Tibial nerve (tissue), 4 donors: ENCODE measurements at regions not wholly inside any gene's neighbourhood (a gene's known extent, or its start where the extent isn't known, plus 50 kb on each side); places are given as distances from the start of the nearest gene placed in this dataset.

Experiments
- DNase-seq, 2 donors: peaks; one replicate each; pipeline ENCODE4 v3.0.0-alpha.2; 2019; ENCODE audit warnings: low spot score in 2 of 2
- H3K27ac ChIP-seq, 4 donors: fragments of 200-600 bp; sonication (generic) in 3 of 4; one replicate each; pipeline ENCODE4 v1.5.1; 2017 to 2019; ENCODE audit warnings: mild to moderate bottlenecking in 1 of 4
- H3K27me3 ChIP-seq, 2 donors: fragments of 200-600 bp; sonication (generic) in 1 of 2; one replicate each; pipeline versions ENCODE4 v1.5.1 to v1.6.0; 2017 to 2019
- H3K36me3 ChIP-seq, 3 donors: fragments of 200-600 bp; sonication (generic); one replicate each; pipeline ENCODE4 v1.5.1; 2018 to 2019
- H3K4me1 ChIP-seq, 4 donors: fragments of 200-600 bp; sonication (generic) in 3 of 4; one replicate each; pipeline ENCODE4 v1.5.1; 2017 to 2019
- H3K4me3 ChIP-seq, 4 donors: fragments of 200-600 bp; sonication (generic) in 3 of 4; one replicate each; pipeline ENCODE4 v1.5.1; 2017 to 2019; ENCODE audit warnings: mild to moderate bottlenecking in 1 of 4, moderate library complexity in 1 of 4
- H3K9me3 ChIP-seq, 4 donors: fragments of 200-600 bp; sonication (generic) in 3 of 4; one replicate each; pipeline ENCODE4 v1.5.1; 2017 to 2019
- CTCF ChIP-seq, 5 experiments: fragments of 200-600 bp in 3 of 5; fragments of 450-650 bp in 2 of 5; sonication (generic) in 3 of 5; IDR thresholded peaks; one replicate each; pipeline ENCODE4 v1.5.1; 2016 to 2019; ENCODE audit warnings: antibody characterized with exemption in 5 of 5, mild to moderate bottlenecking in 3 of 5, moderate library complexity in 2 of 5
- EP300 ChIP-seq, 2 donors: sonication (generic); formaldehyde crosslinking; IDR thresholded peaks; one replicate each; pipeline ENCODE4 v1.6.1; 2017; ENCODE audit warnings: antibody characterized with exemption in 2 of 2, mild to moderate bottlenecking in 1 of 2
- POLR2A ChIP-seq, 2 donors: fragments of 450-650 bp; IDR thresholded peaks; one replicate each; pipeline ENCODE4 v1.6.1; 2017; ENCODE audit warnings: antibody characterized with exemption in 2 of 2, mild to moderate bottlenecking in 2 of 2, moderate library complexity in 2 of 2
- WGBS, 2 donors: methylation state at CpG; one replicate each; pipeline ENCODE4 v1.1.5; 2018; 5-methylcytosine and 5-hydroxymethylcytosine counted together

GRCh38 chr7:81330108-81330507 lies 411.3 kb upstream of the SEMA3C start:
- H3K4me3 ChIP-seq, result no peak overlapping the region
- no peaks in the 10 kb centered on the region for H3K36me3 ChIP-seq
- WGBS, 2 donors, result 90 to 91% methylated on average over 1 of the region's 1 CpG
- DNase-seq, result no peak
- no peak for TF ChIP-seq CTCF (IDR thresholded peaks at IDR 0.05)
- no peak for TF ChIP-seq EP300 (IDR thresholded peaks at IDR 0.05)
- no peak for TF ChIP-seq POLR2A (IDR thresholded peaks at IDR 0.05)
- H3K27me3 ChIP-seq, result no peaks in the 10 kb centered on the region
- H3K9me3 ChIP-seq, result no peaks in the 10 kb centered on the region
- H3K27ac ChIP-seq, result no peak overlapping the region
- no peaks in the 10 kb centered on the region for H3K4me1 ChIP-seq

GRCh38 chr7:81327468-81328266 lies 408.8 kb upstream of the SEMA3C start:
- 53 to 59% methylated on average over 4 of the region's 4 CpGs for WGBS, 2 donors
- H3K27ac ChIP-seq, result no peak overlapping the region
- no peak for DNase-seq
- no peak overlapping the region for H3K4me3 ChIP-seq
- H3K4me1 ChIP-seq, result no peaks in the 10 kb centered on the region
- no peaks in the 10 kb centered on the region for H3K27me3 ChIP-seq
- no peak for TF ChIP-seq EP300 (IDR thresholded peaks at IDR 0.05)
- no peak for TF ChIP-seq CTCF (IDR thresholded peaks at IDR 0.05)
- TF ChIP-seq POLR2A (IDR thresholded peaks at IDR 0.05), result no peak
- no peaks in the 10 kb centered on the region for H3K9me3 ChIP-seq
- H3K36me3 ChIP-seq, result no peaks in the 10 kb centered on the region

GRCh38 chr7:81321949-81322348 lies 403.1 kb upstream of the SEMA3C start:
- DNase-seq, result no peak
- Histone ChIP-seq H3K4me1 (no peaks in the 10 kb centered on the region), H3K36me3 (no peaks in the 10 kb centered on the region), H3K4me3 (no peak overlapping the region), H3K27me3 (no peaks in the 10 kb centered on the region), H3K9me3 (no peaks in the 10 kb centered on the region), H3K27ac (no peak overlapping the region)
- TF ChIP-seq CTCF (IDR thresholded peaks at IDR 0.05) (no peak), POLR2A (IDR thresholded peaks at IDR 0.05) (no peak), EP300 (IDR thresholded peaks at IDR 0.05) (no peak)
- WGBS, 2 donors, result 51 to 76% methylated on average over 1 of the region's 1 CpG

GRCh38 chr7:81317741-81318140 lies 398.9 kb upstream of the SEMA3C start:
- TF ChIP-seq POLR2A (IDR thresholded peaks at IDR 0.05), result no peak
- no peak for TF ChIP-seq EP300 (IDR thresholded peaks at IDR 0.05)
- Histone ChIP-seq H3K4me3 (no peak overlapping the region), H3K9me3 (no peaks in the 10 kb centered on the region), H3K27ac (no peak overlapping the region), H3K36me3 (no peaks in the 10 kb centered on the region), H3K27me3 (no peaks in the 10 kb centered on the region), H3K4me1 (no peaks in the 10 kb centered on the region)
- WGBS, 2 donors, result 60 to 65% methylated on average over 3 of the region's 3 CpGs
- DNase-seq, result no peak

- no peaks in the 10 kb centered on the region for H3K36me3 ChIP-seq
- DNase-seq, result no peak
- TF ChIP-seq POLR2A (IDR thresholded peaks at IDR 0.05), result no peak
- no peak for TF ChIP-seq EP300 (IDR thresholded peaks at IDR 0.05)
- TF ChIP-seq CTCF (IDR thresholded peaks at IDR 0.05), result no peak
- no peak overlapping the region for H3K4me3 ChIP-seq
- H3K27me3 ChIP-seq, result no peaks in the 10 kb centered on the region
- WGBS, 2 donors, result 32 to 33% methylated on average over 2 of the region's 2 CpGs
- H3K4me1 ChIP-seq, result peaks cover 0 to 8% (median 0%) of the 10 kb centered on the region in 4 donors
- H3K9me3 ChIP-seq, result no peaks in the 10 kb centered on the region
- no peak overlapping the region for H3K27ac ChIP-seq
These were observed 389.9 kb upstream of the SEMA3C start for GRCh38 chr7:81308643-81309322.
